Right renal pelvis (tissue), 4 donors: ENCODE measurements at regions not wholly inside any gene's neighbourhood (a gene's known extent, or its start where the extent isn't known, plus 50 kb on each side); places are given as distances from the start of the nearest gene placed in this dataset.
"Not testable (repeated sequence)": the region's sequence is repeated elsewhere in the genome, so short reads cannot be mapped to it uniquely, and the experiment has no call there.

Source experiments
- DNase-seq, 4 donors: peaks; one replicate each; pipeline ENCODE4 v3.0.0-alpha.2; 2013; ENCODE audit warnings: low read depth in 4 of 4, low spot score in 3 of 4, missing footprints in 1 of 4

DNA sequence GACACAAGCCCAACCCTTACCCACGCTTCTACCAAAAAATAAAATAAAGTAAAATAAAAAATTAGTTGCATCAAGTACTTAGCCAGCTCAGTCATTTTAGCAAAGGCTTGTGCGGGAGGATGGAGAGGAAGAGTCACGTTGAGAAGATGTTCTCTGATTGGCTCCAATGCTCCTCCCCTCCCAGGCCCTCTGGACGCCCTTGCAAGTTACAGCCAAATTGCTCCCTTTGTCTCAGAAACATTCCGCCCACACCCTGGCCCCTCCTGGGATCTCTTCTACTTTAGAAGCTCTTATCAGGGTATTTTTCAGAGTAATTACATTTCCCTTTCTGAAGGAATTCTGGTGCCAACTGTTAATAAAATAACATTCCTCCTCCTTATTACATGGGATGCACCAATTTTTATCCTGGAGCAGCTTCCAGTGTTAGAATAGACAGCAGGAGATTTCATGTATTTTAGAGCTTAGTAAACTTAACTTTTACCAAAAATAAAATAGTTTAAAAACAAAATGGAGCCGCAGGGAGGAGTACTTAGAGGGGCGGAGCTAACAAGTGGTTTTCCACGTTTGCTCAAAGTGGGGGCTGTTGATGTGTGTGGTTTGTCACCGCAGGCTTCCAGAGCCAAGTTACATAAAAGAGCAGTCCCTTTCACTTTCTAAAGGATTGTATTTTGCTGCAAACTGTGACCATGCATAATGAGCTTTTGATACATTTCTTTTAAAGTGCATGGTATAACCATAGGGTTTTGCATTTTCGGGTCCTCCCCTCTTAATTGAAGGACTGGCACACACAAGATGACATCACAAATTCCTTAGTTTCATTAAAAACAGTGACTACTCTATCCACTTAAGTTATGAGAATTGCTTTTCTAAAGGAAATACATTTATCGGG, 71.7 kb upstream of the RAP1B start:
- no peak for DNase-seq

DNA sequence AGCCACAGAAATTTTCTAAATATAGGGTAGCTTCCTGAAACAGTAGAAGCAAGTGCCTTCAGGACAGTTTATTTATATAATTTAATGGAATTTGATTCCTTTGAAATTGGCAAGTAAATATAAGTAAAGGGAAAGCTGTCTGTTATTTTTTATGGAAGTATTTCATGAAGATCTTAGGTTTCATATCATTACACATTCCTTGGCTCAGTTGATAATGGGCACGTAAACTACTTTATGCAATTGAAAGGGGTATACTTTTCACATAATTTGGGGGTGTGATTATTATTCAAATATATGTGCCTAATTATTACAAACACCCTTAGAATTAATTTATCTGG, 71.1 kb upstream of the RAP1B start:
- DNase-seq: no peak

DNA sequence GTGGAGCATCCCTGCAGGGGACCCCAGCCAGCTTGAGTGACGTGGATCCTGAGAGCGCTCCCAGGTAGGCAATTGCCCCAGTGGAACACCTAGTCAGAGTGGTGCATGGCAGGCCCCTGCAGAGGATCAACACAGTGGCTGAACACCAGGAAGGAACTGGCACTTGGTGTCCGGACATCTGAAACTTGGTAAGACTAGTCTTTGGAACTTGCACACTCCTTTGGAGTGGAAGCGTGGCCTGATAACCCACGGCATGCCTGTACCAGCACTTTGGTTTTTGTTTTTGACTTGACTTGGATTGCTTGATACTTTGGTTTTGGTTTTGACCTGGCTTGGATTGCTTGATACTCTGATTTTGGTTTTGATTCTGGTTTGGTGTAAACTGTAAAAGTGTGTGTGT, 69.9 kb upstream of the RAP1B start:
- not testable (repeated sequence) for DNase-seq

DNA sequence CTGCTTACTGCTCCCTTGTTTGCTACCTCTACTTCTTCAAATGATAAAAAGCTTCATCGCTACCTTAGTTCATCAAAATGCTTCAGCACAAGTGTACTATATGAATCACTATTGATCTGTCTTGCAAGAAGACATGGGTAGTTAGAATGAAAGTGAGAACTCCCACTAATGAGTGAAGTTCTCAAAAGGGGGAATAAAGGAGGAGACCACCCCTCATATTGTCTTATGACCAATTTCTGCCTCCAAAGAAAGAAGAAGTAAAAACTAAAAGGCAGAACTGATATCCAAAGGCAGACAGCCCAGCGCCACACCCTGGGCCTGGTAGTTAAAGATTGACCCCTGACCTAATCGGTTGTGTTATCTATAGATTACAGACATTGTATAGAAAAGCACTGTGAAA, 63.4 kb upstream of the RAP1B start:
- DNase-seq: not testable (repeated sequence)

DNA sequence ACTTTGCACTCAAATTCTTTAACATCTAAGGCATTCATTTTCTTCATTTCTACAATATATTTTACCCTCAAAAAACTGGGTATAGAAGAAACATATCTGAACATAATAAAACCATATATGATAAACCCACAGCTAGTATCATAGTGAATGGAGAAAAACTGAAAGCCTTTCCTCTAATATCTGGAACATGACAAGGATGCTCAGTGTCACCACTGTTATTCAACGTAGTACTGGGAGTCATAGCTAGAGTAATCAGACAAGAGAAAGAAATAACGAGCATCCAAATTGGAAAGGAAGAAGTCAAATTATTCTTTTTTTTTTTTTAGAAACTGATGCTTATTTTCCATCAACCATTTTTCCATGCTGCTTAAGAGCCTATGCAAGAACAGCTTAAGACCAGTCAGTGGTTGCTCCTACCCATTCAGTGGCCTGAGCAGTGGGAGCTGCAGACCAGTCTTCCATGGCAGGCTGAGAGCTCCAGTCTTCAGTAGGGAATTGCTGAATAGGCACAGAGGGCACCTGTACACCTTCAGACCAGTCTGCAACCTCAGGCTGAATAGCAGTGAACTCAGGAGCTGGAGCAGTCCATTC, 58.0 kb upstream of the RAP1B start:
- DNase-seq: not testable (repeated sequence)

DNA sequence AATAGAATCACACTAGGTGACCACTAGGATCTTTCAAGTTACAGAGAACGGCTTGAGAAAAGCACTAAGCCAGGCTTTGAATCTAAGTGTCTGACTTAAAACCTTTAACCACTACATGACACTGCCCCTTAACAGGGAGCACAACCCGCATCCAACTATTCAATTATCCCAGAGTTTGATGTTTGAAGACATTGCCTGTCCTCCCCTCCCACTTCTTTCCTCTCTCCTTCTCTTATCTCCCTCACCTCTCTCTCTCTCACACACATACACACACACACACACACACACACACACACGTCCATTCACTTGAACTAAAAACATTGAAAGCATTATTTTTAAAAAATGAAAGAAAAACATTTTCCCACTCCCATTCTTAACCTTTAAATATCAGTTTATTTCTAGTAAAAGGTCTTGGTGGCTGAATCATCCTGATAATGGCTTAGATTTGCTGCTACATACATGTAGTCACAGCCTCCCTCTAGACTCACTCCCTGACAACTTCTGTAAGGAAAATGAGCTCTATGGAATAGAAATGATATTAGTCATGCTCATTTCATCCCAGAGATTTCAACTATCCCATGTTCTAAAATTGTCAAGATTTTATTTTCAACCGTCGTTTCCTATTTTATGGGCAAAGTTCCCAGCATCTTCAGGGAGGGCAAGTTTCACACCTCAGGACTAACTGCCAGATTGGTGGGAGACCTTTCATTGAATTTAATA, 53.5 kb upstream of the RAP1B start:
- DNase-seq: no peak

DNA sequence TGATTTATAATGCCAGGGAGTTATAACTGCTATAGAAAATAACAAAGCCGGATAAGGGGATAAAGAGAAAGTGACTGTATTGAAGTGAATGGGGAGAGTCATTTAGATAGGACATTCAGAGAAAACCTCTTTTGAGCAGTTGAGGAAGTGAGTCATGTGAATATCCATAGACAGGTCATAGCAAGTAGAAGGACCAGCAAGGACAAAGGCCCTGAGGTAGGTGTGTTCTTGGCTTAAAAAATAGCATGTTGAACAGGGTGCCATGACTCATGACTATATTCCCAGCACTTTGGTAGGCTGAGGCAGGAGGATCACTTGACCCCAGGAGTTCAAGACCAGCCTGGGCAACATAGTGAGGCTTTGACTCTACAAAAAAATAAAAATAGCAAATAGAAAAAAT, 51.5 kb upstream of the RAP1B start:
- DNase-seq: no peak

DNA sequence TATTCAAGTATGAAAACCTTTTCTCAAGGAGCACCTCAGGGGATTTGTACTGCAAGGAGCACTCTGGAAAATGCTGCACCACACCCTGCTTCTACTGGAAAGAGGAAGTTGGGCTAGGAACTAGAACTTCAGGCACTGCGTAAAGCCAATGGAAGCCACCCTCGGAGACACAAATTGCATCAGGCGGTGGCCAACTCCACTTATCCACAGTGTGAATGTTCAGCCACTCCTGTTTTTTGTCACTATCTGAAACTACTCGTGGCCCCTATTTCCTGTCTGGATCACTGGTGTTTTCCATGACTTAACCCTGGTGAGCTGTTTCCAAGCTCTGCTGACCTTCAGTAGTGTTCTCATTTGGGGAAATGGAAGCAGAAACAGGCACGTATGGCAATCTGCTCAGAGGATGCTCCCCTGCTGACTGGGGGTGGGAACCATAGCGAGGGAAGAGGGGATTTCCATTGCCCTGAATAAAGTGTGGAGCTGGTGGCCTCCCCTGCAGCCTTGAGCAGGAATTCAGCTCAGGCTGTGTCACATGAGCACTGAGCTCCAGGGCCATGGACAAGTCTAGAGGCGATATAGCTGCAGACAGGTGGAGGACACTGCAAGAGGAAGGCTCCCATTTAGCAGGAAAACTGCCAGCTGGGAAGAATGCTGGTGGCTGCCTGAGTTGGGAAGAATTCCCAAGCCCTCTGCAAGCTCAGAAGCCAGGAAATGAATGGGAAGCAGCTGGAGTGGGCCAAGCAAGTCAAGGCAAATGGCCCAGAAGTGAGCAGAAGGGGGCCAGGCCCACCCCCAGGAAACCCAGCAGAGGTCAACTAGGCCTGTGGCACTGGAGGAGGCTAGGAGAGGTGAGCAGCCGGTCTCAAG, 50.5 kb upstream of the RAP1B start:
- DNase-seq: no peak

DNA sequence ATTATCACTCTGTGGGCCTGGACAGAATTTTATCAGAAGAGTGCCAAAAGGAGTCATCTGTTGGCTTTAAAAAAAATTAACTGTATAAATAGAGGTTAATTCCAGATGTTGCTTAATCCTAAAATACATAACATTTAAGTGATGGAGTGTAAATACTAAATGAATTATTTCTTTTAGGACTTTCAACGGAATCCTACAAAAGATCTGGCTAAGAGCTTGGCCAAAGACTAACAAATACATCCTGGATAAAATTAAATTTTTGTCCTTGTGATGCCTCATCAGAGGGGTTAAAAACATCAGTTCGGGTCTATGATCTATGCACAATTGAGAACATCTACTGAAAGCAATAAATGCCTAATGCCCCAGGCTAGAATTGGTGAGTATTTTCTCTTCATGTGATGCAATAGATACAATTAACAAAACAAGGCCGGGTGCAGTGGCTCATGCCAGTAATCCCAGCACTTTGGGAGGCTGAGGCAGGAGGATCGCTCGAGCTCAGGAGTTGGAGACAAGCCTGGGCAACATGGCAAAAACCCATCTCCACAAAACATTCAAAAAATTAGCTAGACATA, 49.8 kb upstream of the RAP1B start:
- DNase-seq: no peak
